H9 (cell line): ENCODE measurements at regions not wholly inside any gene's neighbourhood (a gene's known extent, or its start where the extent isn't known, plus 50 kb on each side); places are given as distances from the start of the nearest gene placed in this dataset.

Experiments
- DNase-seq: peaks from one replicate; pipeline ENCODE4 v3.0.0-alpha.2; 2017
- H2AFZ ChIP-seq: one replicate; pipeline ENCODE4 v1.6.1; 2013; ENCODE audit warnings: mild to moderate bottlenecking, low read length, control low read depth, moderate library complexity
- H2AK5ac ChIP-seq: 2 replicates; pipeline ENCODE4 v1.6.1; 2013; ENCODE audit warnings: low read length, control low read depth, mixed read lengths; ENCODE audit not compliant: insufficient read length
- H2BK120ac ChIP-seq: one replicate; pipeline ENCODE4 v1.6.1; 2013; ENCODE audit warnings: low read depth, mild to moderate bottlenecking, low read length, control low read depth, inconsistent platforms; ENCODE audit not compliant: poor library complexity, severe bottlenecking
- H2BK12ac ChIP-seq: 2 replicates; pipeline ENCODE4 v1.6.1; 2013; ENCODE audit warnings: low read length, control low read depth, mixed read lengths, low read depth; ENCODE audit not compliant: insufficient read length
- H2BK15ac ChIP-seq: 2 replicates; pipeline ENCODE4 v1.6.1; 2013; ENCODE audit warnings: low read depth, low read length, control low read depth
- H2BK20ac ChIP-seq: one replicate; pipeline ENCODE4 v1.6.1; 2013; ENCODE audit warnings: low read depth, mild to moderate bottlenecking, low read length, control low read depth, inconsistent platforms; ENCODE audit not compliant: poor library complexity, severe bottlenecking
- H2BK5ac ChIP-seq: 2 replicates; pipeline ENCODE4 v1.6.1; 2013; ENCODE audit warnings: low read length, control low read depth, mixed read lengths; ENCODE audit not compliant: insufficient read length
- H3K14ac ChIP-seq: 2 replicates; pipeline ENCODE4 v1.6.1; 2013; ENCODE audit warnings: low read length, control low read depth; ENCODE audit not compliant: insufficient read depth
- H3K18ac ChIP-seq: 2 replicates; pipeline ENCODE4 v1.6.1; 2013; ENCODE audit warnings: low read depth, mild to moderate bottlenecking, mixed read lengths, low read length, control low read depth; ENCODE audit not compliant: insufficient read length
- H3K23ac ChIP-seq: 2 replicates; pipeline ENCODE4 v1.6.1; 2013; ENCODE audit warnings: low read length, control low read depth, mixed read lengths, low read depth; ENCODE audit not compliant: insufficient read length
- H3K23me2 ChIP-seq: 2 replicates; pipeline ENCODE4 v1.6.1; 2013; ENCODE audit warnings: low read depth, mild to moderate bottlenecking, mixed read lengths, low read length, control low read depth; ENCODE audit not compliant: insufficient read length, poor library complexity, severe bottlenecking
- H3K27ac ChIP-seq: 2 replicates; pipeline ENCODE4 v1.5.1; 2013; ENCODE audit warnings: low read length, control low read depth, mixed read lengths, low read depth; ENCODE audit not compliant: insufficient read length
- H3K27me3 ChIP-seq: 2 replicates; pipeline ENCODE4 v1.6.1; 2013; ENCODE audit warnings: low read length, control low read depth, inconsistent platforms; ENCODE audit not compliant: insufficient read depth
- H3K4ac ChIP-seq: 2 replicates; pipeline ENCODE4 v1.6.1; 2013; ENCODE audit warnings: low read depth, mild to moderate bottlenecking, control low read depth, inconsistent platforms, low read length, moderate library complexity
- H3K4me1 ChIP-seq: 2 replicates; pipeline ENCODE4 v1.6.1; 2013; ENCODE audit warnings: low read length, control low read depth, inconsistent platforms; ENCODE audit not compliant: insufficient read depth
- H3K4me2 ChIP-seq: 2 replicates; pipeline ENCODE4 v1.6.1; 2013; ENCODE audit warnings: low read length, control low read depth, mixed read lengths; ENCODE audit not compliant: insufficient read length, insufficient read depth
- H3K56ac ChIP-seq: 2 replicates; pipeline ENCODE4 v1.6.1; 2013; ENCODE audit warnings: low read depth, mild to moderate bottlenecking, mixed read lengths, low read length, control low read depth; ENCODE audit not compliant: insufficient read length
- H3K79me1 ChIP-seq: 2 replicates; pipeline ENCODE4 v1.6.1; 2013; ENCODE audit warnings: low read depth, mild to moderate bottlenecking, moderate library complexity, low read length, control low read depth, inconsistent platforms; ENCODE audit not compliant: insufficient read depth, poor library complexity, severe bottlenecking
- H3K79me2 ChIP-seq: 2 replicates; pipeline ENCODE4 v1.6.1; 2013; ENCODE audit warnings: low read length, control low read depth, inconsistent platforms; ENCODE audit not compliant: insufficient read depth
- H3K9ac ChIP-seq: 2 replicates; pipeline ENCODE4 v1.6.1; 2013; ENCODE audit warnings: low read length, control low read depth, mixed read lengths; ENCODE audit not compliant: insufficient read length; ENCODE audit errors: extremely low read depth
- H3K9me3 ChIP-seq: one replicate; pipeline ENCODE4 v1.6.1; 2013; ENCODE audit warnings: low read depth, low read length, inconsistent platforms; ENCODE audit not compliant: control insufficient read depth
- H3T11ph ChIP-seq: one replicate; pipeline ENCODE4 v1.6.1; 2013; ENCODE audit warnings: mild to moderate bottlenecking, low read length, control low read depth, inconsistent platforms
- H4K20me1 ChIP-seq: one replicate; pipeline ENCODE4 v1.6.1; 2013; ENCODE audit not compliant: control insufficient read depth, insufficient read length, insufficient read depth
- H4K5ac ChIP-seq: 2 replicates; pipeline ENCODE4 v1.6.1; 2013; ENCODE audit warnings: low read depth, mild to moderate bottlenecking, mixed read lengths, low read length, control low read depth; ENCODE audit not compliant: insufficient read length
- H4K8ac ChIP-seq: replicated peaks from 2 replicates; pipeline ENCODE4 v1.6.1; 2013; ENCODE audit warnings: low read length, control low read depth, mixed read lengths, low read depth; ENCODE audit not compliant: insufficient read length
- H4K91ac ChIP-seq: 2 replicates; pipeline ENCODE4 v1.6.1; 2013; ENCODE audit warnings: low read depth, mild to moderate bottlenecking, moderate library complexity, mixed read lengths, low read length, control low read depth; ENCODE audit not compliant: insufficient read length
- H3K27ac Mint-ChIP-seq, 3 experiments: 2 replicates in 2 of 3; 3 replicates in 1 of 3; pipeline ENCODE4 v1.8.0; 2020 to 2021; ENCODE audit warnings: mixed read lengths in 3 of 3, mild to moderate bottlenecking in 1 of 3, moderate library complexity in 1 of 3
- H3K27me3 Mint-ChIP-seq: 2 replicates; pipeline ENCODE4 v1.8.0; 2021; ENCODE audit warnings: low read depth, mild to moderate bottlenecking, moderate library complexity, mixed read lengths
- H3K36me3 Mint-ChIP-seq, 3 experiments: 2 replicates in 2 of 3; 3 replicates in 1 of 3; pipeline ENCODE4 v1.8.0; 2020 to 2021; ENCODE audit warnings: low read depth in 3 of 3, mixed read lengths in 3 of 3; ENCODE audit not compliant: insufficient read depth in 1 of 3
- H3K4me1 Mint-ChIP-seq, 2 experiments: 2 replicates each; pipeline ENCODE4 v1.8.0; 2020; ENCODE audit warnings: mixed read lengths in 2 of 2
- H3K4me3 Mint-ChIP-seq, 2 experiments: 2 replicates in 1 of 2; 3 replicates in 1 of 2; pipeline ENCODE4 v1.8.0; 2020 to 2021; ENCODE audit warnings: mild to moderate bottlenecking in 2 of 2, mixed read lengths in 2 of 2, moderate library complexity in 1 of 2
- H3K9me3 Mint-ChIP-seq, 2 experiments: 2 replicates in 1 of 2; 3 replicates in 1 of 2; pipeline ENCODE4 v1.8.0; 2020; ENCODE audit warnings: mild to moderate bottlenecking in 2 of 2, mixed read lengths in 2 of 2, moderate library complexity in 1 of 2
- CTCF ChIP-seq: fragments of 200-600 bp; sonication (generic); conservative IDR thresholded peaks from 3 replicates; pipeline ENCODE4 v1.8.0; 2021; ENCODE audit warnings: antibody characterized with exemption, mild to moderate bottlenecking
- WGBS: extraction: QIAGEN DNeasy Blood & Tissue Kit; methylation state at CpG from one replicate; pipeline ENCODE4 v1.1.7; 2013; ENCODE audit warnings: missing lambda C conversion rate, low lambda C conversion rate, mixed read lengths; ENCODE audit not compliant: insufficient read length; ENCODE audit errors: extremely low coverage; 5-methylcytosine and 5-hydroxymethylcytosine counted together

DNA sequence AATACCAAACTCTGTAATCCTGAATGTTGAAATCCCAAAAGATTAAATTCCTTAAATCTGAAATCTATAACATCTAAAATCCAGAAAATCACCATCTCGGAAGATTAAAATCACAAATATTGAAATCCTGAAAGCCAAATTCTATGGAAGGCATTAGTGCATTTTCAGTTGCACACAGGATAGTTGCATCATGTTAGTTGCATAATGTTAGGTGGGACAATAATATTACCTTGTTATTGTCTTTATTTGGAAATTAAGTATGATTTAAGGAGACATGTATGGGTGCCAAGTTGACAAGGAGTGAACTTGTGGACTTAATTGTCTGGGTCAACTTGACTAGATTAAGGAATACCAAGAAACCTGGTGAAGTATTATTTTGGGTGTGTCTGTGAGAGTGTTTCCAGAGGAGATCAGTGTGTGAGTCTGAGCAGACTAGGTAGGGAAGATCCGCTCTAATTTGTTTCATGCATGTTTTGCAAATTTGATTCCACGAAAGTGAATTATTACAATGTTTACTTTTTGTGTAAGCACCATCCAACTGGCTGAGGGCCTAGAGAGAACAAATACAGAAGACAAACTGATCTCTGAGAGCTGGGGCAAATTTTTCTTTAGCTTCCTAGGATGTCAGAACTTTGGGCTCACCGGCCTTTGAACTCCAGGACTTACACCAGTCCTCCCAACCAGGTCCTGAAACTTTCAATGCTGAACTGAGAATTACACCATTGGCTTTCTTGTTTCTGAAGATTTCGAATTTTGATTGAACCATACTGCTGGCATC is 545.1 kb upstream of the IRAK1BP1 start:
- no peak overlapping the region for H4K5ac ChIP-seq
- H3K79me1 ChIP-seq = no peaks in the 10 kb centered on the region
- H3K27ac Mint-ChIP-seq = no peak overlapping the region
- H4K20me1 ChIP-seq = no peaks in the 10 kb centered on the region
- no peak overlapping the region for H3K4me3 Mint-ChIP-seq
- no peaks in the 10 kb centered on the region for H3K27me3 ChIP-seq
- H3K4me2 ChIP-seq = no peak overlapping the region
- H2AFZ ChIP-seq = no peak overlapping the region
- no peaks in the 10 kb centered on the region for H3K36me3 Mint-ChIP-seq
- H3K9me3 ChIP-seq = no peaks in the 10 kb centered on the region
- no peak for DNase-seq
- H3K18ac ChIP-seq = no peak overlapping the region
- no peak overlapping the region for H3K4ac ChIP-seq
- H4K8ac ChIP-seq = no peak overlapping the region
- no peak overlapping the region for H2BK5ac ChIP-seq
- H2AK5ac ChIP-seq = no peak overlapping the region
- H2BK15ac ChIP-seq = no peak overlapping the region
- H4K91ac ChIP-seq = no peak overlapping the region
- H3K56ac ChIP-seq = no peak overlapping the region
- WGBS = no CpG with 5 or more reads among the region's 5 CpGs
- no peak overlapping the region for H2BK120ac ChIP-seq
- no peak overlapping the region for H3K9ac ChIP-seq
- H3K4me1 Mint-ChIP-seq = no peaks in the 10 kb centered on the region
- H2BK12ac ChIP-seq = no peak overlapping the region
- TF ChIP-seq CTCF = no peak
- no peak overlapping the region for H3K14ac ChIP-seq
- H3K23ac ChIP-seq = no peak overlapping the region
- H3K9me3 Mint-ChIP-seq = no peaks in the 10 kb centered on the region
- no peaks in the 10 kb centered on the region for H3K79me2 ChIP-seq
- no peak overlapping the region for H3K27ac ChIP-seq
- no peaks in the 10 kb centered on the region for H3K27me3 Mint-ChIP-seq
- no peak overlapping the region for H3T11ph ChIP-seq
- H2BK20ac ChIP-seq = no peak overlapping the region
- no peaks in the 10 kb centered on the region for H3K4me1 ChIP-seq
- H3K23me2 ChIP-seq = no peaks in the 10 kb centered on the region
